Gastrocnemius medialis (tissue), 4 donors: ENCODE measurements at regions not wholly inside any gene's neighbourhood (a gene's known extent, or its start where the extent isn't known, plus 50 kb on each side); places are given as distances from the start of the nearest gene placed in this dataset.

Experiments
- CTCF ChIP-seq, 5 experiments: fragments of 450-650 bp in 3 of 5; fragments of 200-600 bp in 2 of 5; sonication (generic) in 2 of 5; IDR thresholded peaks in 4 of 5; conservative IDR thresholded peaks in 1 of 5; 1 replicate in 4 of 5; 2 replicates in 1 of 5; pipeline ENCODE4 v1.5.1; 2016 to 2019; ENCODE audit warnings: antibody characterized with exemption in 5 of 5, mild to moderate bottlenecking in 3 of 5, moderate library complexity in 3 of 5
- POLR2A ChIP-seq, 2 donors: fragments of 450-650 bp; IDR thresholded peaks; one replicate each; pipeline ENCODE4 v1.6.1; 2017; ENCODE audit warnings: antibody characterized with exemption in 2 of 2, mild to moderate bottlenecking in 2 of 2, moderate library complexity in 2 of 2

GRCh38 chr13:40342461-40342860 is 324.0 kb downstream of the FOXO1 start:
- no peak for TF ChIP-seq CTCF (IDR thresholded peaks at IDR 0.05 in 4 of 5, conservative IDR thresholded peaks at IDR 0.05 in 1 of 5)
- TF ChIP-seq POLR2A (IDR thresholded peaks at IDR 0.05), result peak; percentile 17 to 47
